Right lobe of liver (tissue), 4 donors: ENCODE measurements at regions not wholly inside any gene's neighbourhood (a gene's known extent, or its start where the extent isn't known, plus 50 kb on each side); places are given as distances from the start of the nearest gene placed in this dataset.

ENCODE experiments used
- CTCF ChIP-seq, 4 donors: fragments of 200-600 bp in 3 of 4; fragments of 450-650 bp in 1 of 4; IDR thresholded peaks; one replicate each; pipeline versions ENCODE4 v1.5.1 to v1.8.0; 2016 to 2022; ENCODE audit warnings: antibody characterized with exemption in 4 of 4, mild to moderate bottlenecking in 2 of 4
- POLR2A ChIP-seq: fragments of 450-650 bp; IDR thresholded peaks from one replicate; pipeline ENCODE4 v1.6.1; 2017; ENCODE audit warnings: antibody characterized with exemption, mild to moderate bottlenecking
- donor health status: DM: no; HTN: no; CAD: no.
- donor health status: DM: no; HTN: no; CAD: no.
- donor health status: DM: no; HTN: yes; CAD: no.

GRCh38 chr3:14304101-14305045, 98.0 kb upstream of the SLC6A6 start:
- TF ChIP-seq POLR2A (no peak), CTCF (IDR thresholded peaks at IDR 0.05) (no peak)
